ENCODE measurements at regions not wholly inside any gene's neighbourhood (a gene's known extent, or its start where the extent isn't known, plus 50 kb on each side); places are given as distances from the start of the nearest gene placed in this dataset.

DNA sequence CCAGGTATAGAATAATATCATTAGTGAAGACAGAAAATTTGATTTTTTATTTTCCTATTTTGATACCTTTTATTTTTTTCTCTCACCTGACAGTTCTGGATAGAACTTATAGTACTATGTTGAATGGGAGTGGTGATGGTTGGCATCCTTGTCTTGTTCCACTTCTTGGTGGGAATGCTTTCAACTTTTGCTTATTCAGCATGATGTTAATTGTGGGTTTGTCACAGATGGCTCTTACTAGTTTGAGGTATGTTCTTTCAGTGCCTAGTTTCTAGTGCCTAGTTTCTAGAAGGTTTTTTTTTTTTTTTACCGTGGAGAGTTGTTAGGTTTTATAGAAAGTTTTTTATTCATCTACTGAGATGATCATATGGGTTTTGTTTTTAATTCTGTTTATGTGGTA lies 516.3 kb upstream of the NOVA1 start:
- Histone ChIP-seq H3K27ac (no peak overlapping the region), H3K4me1 (no peaks in the 10 kb centered on the region), H3K27me3 (no peaks in the 10 kb centered on the region), H3K36me3 (no peaks in the 10 kb centered on the region), H3K4me3 (no peak overlapping the region), H3K9me3 (no peaks in the 10 kb centered on the region)
- TF ChIP-seq, protein P1, sequence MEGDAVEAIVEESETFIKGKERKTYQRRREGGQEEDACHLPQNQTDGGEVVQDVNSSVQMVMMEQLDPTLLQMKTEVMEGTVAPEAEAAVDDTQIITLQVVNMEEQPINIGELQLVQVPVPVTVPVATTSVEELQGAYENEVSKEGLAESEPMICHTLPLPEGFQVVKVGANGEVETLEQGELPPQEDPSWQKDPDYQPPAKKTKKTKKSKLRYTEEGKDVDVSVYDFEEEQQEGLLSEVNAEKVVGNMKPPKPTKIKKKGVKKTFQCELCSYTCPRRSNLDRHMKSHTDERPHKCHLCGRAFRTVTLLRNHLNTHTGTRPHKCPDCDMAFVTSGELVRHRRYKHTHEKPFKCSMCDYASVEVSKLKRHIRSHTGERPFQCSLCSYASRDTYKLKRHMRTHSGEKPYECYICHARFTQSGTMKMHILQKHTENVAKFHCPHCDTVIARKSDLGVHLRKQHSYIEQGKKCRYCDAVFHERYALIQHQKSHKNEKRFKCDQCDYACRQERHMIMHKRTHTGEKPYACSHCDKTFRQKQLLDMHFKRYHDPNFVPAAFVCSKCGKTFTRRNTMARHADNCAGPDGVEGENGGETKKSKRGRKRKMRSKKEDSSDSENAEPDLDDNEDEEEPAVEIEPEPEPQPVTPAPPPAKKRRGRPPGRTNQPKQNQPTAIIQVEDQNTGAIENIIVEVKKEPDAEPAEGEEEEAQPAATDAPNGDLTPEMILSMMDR (IDR thresholded peaks at IDR 0.05): no peak
- DNase-seq (ENCODE audit: low spot score): no peak

DNA sequence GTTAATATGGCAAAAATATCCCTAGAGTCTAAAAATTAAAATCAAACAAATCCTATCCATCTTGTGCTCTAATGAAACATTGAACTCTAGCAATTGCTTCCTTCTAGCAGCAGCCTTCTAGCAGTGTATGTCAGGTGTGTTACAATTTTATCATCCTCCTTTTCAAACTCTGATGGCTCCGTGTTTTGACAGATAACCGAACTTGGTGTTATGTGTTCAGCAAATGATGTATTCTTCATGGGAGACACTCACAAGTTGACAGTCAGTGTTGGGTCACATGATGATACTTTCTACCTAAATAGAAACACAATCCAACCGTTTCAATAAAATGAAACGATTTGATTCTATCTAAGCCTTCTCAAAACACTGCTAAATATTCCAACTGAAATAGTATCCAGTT lies 525.3 kb upstream of the NOVA1 start:
- Histone ChIP-seq H3K36me3 (no peaks in the 10 kb centered on the region), H3K27me3 (no peaks in the 10 kb centered on the region), H3K9me3 (peaks cover 0 to 17% of the 10 kb centered on the region in 2 donors), H3K4me3 (no peak overlapping the region), H3K27ac (no peak overlapping the region), H3K4me1 (no peaks in the 10 kb centered on the region)
- no peak for DNase-seq (ENCODE audit: low spot score)
- TF ChIP-seq, protein P1 (IDR thresholded peaks at IDR 0.05): no peak

DNA sequence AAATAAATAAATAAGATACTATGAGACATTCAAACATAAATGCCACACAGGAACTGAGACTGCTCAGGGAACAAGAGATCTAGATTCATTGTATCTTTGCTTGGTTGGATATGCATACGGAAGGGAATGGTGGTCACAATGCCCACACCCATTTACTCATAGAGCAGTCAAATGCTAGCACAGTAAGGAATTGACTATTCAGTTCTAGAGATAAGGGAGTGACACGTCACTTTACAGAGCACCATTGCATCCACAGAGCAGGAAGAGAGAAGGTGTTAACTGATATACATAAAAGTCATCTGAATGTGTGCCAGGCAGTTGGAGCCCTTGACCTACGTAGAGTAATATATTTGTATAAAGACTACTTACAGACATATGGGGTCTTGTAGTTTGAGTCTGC lies 530.0 kb upstream of the NOVA1 start:
- Histone ChIP-seq H3K27me3 (no peaks in the 10 kb centered on the region), H3K27ac (no peak overlapping the region), H3K4me1 (no peaks in the 10 kb centered on the region), H3K9me3 (peaks cover 0 to 6% of the 10 kb centered on the region in 2 donors), H3K36me3 (no peaks in the 10 kb centered on the region), H3K4me3 (no peak overlapping the region)
- DNase-seq (ENCODE audit: low spot score): no peak
- TF ChIP-seq, protein P1 (IDR thresholded peaks at IDR 0.05): no peak

DNA sequence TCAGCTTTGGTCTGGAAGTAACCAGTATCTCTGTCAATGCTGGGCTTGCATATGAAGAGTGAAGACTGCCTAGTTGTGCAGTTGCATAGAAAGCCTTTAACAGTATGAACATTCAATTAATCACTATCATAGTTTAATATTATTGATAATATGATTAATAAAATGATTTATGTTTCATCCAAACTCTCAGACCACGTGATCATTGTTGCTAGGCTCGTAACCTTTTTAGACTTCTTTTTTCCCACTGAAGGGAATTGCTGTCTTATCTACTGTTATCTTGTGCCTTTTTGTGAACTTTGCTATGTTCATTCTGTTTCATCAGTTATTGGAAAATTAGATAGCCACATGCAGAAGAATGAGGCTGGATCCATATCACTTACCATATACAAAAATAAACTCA lies 536.4 kb upstream of the NOVA1 start:
- Histone ChIP-seq H3K9me3 (no peaks in the 10 kb centered on the region), H3K27ac (no peak overlapping the region), H3K36me3 (no peaks in the 10 kb centered on the region), H3K27me3 (no peaks in the 10 kb centered on the region), H3K4me1 (no peaks in the 10 kb centered on the region), H3K4me3 (no peak overlapping the region)
- DNase-seq (ENCODE audit: low spot score): no peak
- TF ChIP-seq, protein P1 (IDR thresholded peaks at IDR 0.05): no peak

DNA sequence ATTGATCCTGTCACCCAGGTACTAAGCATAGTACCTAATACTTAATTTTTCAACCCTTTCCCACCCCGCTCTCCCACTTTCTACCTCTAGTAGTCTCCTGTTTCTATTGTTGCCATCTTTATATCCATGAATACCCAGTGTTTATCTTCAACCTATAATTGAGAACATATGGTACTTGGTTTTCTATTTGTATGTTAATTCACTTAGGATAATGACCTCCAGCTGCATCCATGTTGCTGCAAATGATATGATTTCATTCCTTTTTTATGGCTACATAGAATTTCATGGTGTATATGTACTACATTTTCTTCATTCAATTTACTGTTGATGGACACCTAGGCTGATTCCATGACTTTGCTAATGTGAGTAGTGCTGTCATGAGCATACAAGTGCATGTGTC lies 547.3 kb upstream of the NOVA1 start:
- H3K27me3 ChIP-seq: no peaks in the 10 kb centered on the region
- no peak overlapping the region for H3K27ac ChIP-seq
- DNase-seq (ENCODE audit: low spot score): no peak
- no peak overlapping the region for H3K4me3 ChIP-seq
- TF ChIP-seq, protein P1 (IDR thresholded peaks at IDR 0.05): no peak
- H3K4me1 ChIP-seq: no peaks in the 10 kb centered on the region
- H3K9me3 ChIP-seq: peaks cover 0 to 2% of the 10 kb centered on the region in 2 donors
- H3K36me3 ChIP-seq: no peaks in the 10 kb centered on the region

DNA sequence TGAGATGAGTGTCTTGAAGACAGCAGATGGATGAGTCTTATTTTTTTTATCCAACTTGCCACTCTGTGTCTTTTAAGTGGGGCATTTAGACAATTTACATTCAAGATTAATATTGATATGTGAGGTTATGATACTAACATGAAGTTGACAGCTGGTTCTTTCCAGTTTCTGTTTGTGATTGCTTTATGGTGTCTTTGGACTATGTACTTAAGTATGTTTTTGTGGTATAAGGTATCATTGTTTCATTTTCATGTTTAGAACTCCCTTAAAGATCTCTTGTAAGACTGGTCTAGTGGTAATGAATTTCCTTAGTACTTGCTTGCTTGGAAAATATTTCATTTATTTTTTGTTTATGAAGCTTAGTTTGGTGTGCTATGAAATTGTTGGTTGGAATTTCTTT lies 550.3 kb upstream of the NOVA1 start:
- no peak overlapping the region for H3K27ac ChIP-seq
- H3K27me3 ChIP-seq: no peaks in the 10 kb centered on the region
- peaks cover 0 to 9% of the 10 kb centered on the region in 2 donors for H3K9me3 ChIP-seq
- H3K36me3 ChIP-seq: no peaks in the 10 kb centered on the region
- no peak overlapping the region for H3K4me3 ChIP-seq
- no peaks in the 10 kb centered on the region for H3K4me1 ChIP-seq
- TF ChIP-seq, protein P1 (IDR thresholded peaks at IDR 0.05): no peak
- no peak for DNase-seq (ENCODE audit: low spot score)

Measured in right atrium auricular region (tissue), 2 donors.